ACHN (cell line): ENCODE measurements at regions not wholly inside any gene's neighbourhood (a gene's known extent, or its start where the extent isn't known, plus 50 kb on each side); places are given as distances from the start of the nearest gene placed in this dataset.
A peak's percentile ranks its signal among the peaks of the same experiment; 100 is the strongest.
"Not testable (repeated sequence)": the region's sequence is repeated elsewhere in the genome, so short reads cannot be mapped to it uniquely, and the experiment has no call there.

Experiments used
- DNase-seq: peaks from one replicate; pipeline ENCODE4 v3.0.0-alpha.2; 2015
- in situ Hi-C: cut with HindIII; loops from 2 replicates; pipeline ENCODE4 v1.10.0; 2017; ENCODE audit warnings: low sequenced_read_pairs, low pct_ligation_motif_present, low pct_unique_long_range_greater_than_20kb

DNA sequence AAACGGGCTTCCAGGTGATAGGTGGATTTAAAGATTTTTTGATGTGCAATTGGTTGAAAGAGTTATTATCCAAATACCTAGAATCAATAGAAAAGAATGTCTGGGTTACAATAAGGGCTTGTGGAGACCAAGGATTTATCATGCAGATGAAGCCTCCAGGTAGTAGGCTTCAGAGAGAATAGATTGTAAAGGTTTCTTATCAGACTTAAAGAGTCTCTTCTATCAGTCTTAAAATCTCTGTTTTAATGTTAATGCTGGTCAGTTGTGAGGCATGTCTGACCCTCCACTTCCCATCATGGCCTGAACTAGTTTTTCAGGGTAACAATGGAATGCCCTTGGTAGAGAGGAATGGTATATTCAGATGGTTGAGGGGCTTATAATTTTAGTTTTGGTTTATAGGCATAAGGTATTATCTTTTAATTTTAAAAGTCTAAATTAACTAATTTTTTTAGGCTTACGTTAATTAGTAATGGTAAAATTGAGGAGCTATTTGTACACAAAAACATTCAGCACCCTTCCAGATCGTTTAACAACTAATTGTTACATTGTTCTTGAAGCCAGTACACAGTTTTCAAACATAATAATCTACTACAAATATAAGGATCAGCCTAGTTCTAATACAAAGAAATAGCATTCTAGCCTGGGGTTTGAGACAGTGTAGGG, 704.2 kb upstream of the MBL2 start:
- in situ Hi-C loops = no loop called here
- DNase-seq = no peak

DNA sequence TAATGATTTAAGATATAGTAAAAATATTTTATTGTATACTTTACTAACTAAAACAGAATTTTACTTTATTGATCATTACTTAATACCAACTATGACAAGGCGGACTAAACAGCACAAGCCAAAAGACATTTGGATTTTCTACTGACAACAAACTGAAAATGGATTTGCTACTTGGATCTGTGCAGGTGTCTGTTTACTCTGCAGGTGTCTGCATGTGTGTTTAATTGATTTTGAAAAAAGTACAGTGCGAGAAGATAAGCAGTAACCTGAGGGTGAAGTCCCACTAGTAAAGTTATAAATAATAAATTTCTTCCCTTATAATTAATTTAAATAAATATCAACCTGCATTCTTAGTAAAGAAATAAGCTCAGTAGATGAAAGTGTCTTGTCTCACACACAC, 696.8 kb upstream of the MBL2 start:
- DNase-seq = no peak
- in situ Hi-C loops = no loop called here

DNA sequence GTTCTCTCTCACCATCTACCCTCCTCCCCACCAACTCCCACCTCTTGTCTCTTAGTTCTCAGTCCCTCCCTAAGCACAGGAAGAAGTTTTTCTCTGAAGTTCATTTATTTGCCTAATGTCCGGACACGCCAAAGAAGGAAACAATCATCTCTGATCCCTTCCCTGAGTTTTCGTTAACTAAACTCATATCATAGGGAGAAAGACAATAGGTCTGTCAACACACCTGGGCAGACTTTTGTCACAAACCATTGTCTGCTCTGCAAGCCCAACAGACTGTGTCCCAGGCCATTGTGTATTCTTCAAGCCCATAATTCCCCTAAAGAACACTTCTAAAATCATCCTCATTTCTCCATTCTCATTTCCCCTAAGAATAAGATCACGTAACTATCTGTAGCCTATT, 691.0 kb upstream of the MBL2 start:
- in situ Hi-C loops = no loop called here
- no peak for DNase-seq

DNA sequence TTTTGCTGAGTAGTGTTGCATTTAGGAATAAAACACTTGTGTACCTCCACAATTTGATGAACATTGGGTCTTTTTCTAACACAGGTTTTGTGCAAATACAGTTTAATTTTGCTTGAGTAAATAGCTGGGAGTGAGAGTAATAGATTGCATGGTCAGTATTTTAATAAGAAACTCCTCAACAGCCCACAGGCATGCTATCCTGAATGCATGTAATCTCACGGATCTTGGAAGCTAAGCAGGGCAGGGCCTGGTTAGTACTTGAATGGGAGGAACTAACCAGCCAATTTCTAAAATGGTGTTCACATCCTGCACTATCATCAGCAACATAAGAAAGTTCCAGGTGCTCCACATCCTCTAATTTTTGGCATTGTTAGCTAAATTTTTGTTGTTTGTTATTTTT, 685.4 kb upstream of the MBL2 start:
- in situ Hi-C loops = no loop called here

DNA sequence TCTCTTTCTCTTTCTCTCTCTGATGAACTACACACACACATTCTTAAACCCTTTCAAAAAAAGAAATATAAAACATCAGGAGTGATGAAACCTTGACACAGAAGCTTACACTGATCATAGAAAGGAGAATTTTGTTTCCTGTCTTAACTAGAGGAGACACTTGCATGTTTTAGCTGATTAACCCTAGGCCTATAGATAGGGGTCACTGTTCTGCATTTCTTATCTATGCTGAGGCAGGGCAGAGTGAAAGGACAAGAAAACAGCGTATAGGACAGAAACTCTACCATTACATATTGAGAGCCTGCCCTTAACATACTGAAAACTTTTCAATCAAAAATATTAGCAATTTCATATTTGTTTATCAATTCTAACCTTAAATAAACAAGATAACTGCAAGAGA, 680.6 kb upstream of the MBL2 start:
- in situ Hi-C loops = no loop called here
- DNase-seq = peak; percentile 11

More for the DNA sequence above, 685.4 kb upstream of the MBL2 start:
- no peak for DNase-seq

DNA sequence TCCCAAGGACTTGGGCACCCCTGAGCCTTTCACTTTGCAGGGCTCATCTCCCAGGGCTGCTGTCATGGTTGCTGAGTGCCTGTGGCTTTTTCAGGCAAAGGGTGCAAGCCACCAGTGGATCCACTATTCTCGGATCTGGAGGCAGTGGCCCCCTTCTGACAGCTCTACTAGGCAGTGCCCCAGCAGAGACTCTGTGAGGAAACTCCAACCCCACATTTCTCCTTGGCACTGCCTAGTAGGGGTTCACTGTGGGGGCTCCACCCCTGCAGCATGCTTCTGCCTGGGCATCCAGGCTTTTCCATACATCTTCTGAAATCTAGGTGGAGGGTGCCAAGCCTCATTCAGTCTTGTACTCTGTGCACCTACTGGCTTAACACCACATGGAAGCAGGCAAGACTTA, 675.0 kb upstream of the MBL2 start:
- in situ Hi-C loops = no loop called here
- no peak for DNase-seq

DNA sequence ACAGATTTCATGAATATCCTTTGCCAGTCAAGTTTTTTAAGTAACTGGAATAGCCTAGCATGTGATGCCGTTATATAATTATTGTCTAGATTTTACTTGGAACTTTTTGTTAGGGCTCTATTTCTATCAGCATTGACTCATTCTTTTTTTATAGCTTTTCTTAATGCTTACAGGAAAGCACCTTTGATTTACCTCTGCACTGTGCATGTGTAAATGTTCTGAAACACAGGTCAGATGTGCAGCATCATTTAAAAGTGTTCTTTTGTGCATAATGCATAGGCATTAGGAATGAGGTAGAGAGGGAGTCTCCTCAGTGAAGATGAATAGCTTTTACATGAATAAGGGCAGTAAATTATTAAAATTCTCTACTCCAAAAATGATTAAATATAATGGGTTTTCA, 669.3 kb upstream of the MBL2 start:
- in situ Hi-C loops = no loop called here
- no peak for DNase-seq

DNA sequence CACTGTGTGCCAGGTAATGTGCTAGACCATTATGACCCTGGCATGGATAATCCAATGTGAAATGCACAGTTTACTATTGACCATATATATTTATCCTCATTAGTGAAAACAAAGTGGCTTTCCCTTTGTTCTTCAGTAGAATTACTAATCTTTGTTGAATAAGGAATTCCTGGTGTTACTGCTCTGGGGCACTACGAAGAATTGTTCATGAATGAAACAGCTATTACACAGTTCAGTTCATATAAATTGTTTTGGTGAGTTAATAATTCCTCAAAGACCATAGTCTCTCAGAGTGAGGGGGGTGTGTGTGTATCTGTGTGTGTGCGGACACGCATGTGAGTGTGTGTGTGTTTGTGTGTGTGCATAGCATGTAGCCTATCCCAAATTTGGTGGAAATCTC, 668.0 kb upstream of the MBL2 start:
- in situ Hi-C loops = no loop called here
- DNase-seq = no peak

DNA sequence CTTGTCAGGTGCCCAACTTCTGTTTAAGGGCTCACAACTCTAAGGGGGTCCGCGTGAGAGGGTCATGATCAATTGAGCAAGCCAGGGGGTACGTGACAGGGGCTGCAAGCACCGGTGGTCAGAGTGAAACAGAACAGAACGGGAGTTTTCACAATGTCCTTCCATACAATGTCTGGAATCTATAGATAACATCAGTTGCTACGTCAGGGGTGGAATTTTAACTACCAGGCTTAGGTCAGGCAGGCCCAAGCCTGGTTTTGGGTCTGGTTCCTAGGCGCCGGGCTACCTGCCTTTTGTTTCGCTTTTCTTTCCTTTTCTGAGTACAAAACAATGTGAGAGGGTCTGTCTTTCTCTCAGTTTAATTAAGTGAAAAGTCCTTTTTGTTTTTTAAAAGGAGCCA, 666.5 kb upstream of the MBL2 start:
- DNase-seq, in situ Hi-C loops: not testable (repeated sequence)

DNA sequence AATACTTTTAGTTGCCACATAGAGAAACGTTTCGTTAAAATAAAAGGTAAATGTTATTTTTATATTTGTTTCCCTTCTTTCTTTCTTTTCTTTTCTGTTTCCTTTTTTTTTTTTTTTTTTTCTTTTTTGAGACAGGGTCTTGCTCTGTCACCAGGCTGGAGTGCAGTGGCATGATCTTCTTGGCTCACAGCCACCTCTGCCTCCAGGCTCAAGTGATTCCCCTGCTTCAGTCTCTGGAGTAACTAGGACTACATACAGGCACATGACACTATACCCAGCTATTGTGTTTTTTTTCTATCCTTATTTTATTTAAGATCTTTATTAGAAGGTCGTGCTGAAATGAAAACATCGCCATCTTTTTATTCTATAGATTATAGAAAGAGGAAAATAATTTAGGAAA, 661.8 kb upstream of the MBL2 start:
- no peak for DNase-seq

DNA sequence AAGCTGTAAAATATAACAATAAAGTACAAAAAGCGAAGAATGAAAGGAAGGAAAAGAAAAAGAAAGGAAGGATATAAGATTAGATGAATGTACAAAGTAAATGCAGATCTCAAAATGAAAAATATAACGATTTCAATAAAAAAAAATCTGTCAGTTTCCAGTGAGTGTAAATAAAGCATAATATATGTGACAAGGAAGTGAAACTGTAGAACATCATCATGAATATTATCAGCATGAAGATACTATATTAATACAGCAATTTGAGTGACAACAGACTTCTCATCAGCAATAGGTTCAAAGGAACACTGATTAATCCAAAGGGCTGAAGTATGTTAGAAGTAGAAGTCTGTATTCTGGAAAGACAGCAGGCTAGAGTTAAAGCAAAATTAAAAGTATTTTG, 659.5 kb upstream of the MBL2 start:
- DNase-seq = no peak
- in situ Hi-C loops = no loop called here

More for the DNA sequence above, 661.8 kb upstream of the MBL2 start:
- in situ Hi-C loops = no loop called here

DNA sequence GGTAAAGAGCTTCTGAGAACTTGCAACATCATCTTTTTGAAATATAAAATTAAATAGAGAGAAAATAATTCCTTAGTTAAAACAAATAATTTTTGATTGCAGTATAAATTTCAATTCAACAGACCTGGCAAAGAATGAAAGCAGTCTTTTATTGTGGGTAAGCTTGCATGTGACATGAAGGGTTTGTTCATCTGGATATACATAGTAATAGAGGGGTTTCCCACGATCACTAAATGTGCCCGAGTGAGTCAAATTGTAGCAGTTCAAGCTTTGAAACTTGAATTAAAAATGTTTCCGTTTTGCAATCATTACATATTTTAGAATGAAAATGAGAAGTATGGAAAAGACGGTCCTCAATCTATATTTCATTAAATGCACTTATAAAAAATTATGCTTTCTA, 658.4 kb upstream of the MBL2 start:
- no peak for DNase-seq
- in situ Hi-C loops = no loop called here

DNA sequence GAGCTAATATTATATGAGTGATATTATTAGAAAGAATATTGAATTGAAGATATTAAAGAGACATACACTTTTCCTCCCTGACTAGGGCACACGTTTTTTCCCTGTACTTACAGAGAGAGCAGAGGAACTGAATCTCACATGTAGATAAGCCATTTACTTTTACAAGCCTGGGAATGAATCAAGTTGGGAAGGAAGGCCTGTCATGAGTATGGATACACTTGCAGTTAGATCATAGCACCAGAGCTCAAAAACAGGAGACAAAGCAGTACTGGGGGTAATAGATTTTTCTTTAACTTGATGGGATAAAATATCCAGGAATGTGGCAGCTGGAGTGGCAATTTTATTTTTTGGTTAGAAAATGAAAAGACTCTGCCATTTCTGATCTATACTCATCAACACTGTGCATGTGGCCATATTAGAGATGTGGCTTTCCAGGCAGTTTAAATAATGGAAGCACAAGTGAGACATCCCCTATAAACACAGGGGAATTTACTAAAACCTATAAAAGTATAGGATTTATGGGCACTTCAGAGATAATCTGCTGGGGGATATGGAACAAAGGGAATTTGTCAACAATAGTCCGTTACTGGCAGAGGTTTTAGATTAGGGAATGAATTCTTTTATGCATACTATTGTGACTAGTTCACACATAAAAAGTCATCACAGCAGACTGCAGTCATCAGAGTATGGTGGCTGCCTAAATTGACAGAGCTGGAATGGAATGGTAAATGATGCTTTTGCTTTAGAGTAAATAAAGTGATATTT, 657.7 kb upstream of the MBL2 start:
- DNase-seq = no peak
- in situ Hi-C loops = no loop called here

DNA sequence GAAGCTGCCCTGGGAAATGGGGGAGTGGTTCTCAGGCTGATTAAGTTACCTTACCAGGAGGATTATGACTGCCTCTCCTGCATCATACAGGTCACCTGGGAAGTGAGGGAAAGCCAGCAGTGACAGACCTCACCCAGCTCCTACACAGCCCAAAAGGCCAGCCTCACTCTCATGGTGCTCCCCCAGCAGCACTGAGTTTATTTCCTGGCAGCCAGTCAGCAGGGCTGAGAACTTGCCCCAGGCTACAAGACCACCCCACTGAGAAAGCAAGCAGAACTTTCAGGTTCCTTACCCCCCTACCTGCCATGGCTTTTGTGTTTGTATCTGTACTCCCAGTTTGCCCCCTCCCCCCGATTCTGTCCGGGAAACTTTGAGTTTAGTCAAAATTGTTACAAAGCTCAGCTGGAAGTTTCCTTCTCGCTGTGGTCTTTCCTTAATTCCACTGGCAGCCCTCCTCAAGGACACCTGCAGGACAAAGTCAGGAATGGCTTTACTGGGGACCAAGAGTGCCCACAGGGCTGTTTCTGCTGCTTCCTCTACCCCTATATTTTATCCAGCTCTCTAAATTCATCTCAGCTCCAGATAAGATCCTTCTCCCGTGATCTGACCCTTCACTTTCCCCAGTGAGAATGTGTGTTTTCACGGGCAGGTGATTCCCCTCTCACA, 649.8 kb upstream of the MBL2 start:
- no peak for DNase-seq
- in situ Hi-C loops = no loop called here

DNA sequence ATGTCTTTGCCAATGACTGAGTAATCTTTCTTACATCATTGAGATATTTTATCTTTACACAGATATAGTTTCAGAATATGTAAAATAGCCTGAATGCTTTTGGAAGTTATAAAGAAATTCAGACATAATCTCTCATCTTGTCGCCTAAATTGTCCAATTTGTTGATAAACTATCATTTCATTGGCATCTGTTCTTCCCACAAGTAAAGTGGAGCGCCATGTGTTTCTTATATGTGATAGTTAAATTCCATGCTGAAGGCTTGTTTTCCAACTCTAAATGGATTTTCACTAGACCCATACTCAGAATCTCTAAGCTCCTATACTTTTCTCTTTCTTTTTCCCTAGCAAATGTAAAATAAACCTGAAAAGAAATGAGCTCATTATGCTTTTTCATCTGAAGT, 640.1 kb upstream of the MBL2 start:
- in situ Hi-C loops = no loop called here
- no peak for DNase-seq

DNA sequence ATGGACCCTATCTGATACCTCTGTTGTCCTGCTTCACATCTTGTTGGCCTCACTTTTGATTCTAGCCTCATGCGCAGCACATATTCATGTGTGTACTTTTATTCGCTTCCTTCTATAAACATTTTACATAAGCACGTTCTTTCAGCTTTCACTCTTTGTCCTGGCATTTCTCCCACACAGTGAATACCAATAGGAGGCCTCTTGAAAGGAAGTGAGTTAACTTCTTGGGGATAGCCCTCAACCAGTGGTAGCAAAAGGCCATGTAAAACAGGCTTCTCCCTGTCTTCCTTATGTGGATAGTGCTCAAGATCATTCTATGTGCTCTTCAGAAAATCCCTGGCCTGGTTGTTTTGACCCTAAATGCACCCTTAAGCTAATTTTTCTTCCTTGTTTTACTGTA, 633.9 kb upstream of the MBL2 start:
- in situ Hi-C loops = no loop called here
- DNase-seq = no peak

DNA sequence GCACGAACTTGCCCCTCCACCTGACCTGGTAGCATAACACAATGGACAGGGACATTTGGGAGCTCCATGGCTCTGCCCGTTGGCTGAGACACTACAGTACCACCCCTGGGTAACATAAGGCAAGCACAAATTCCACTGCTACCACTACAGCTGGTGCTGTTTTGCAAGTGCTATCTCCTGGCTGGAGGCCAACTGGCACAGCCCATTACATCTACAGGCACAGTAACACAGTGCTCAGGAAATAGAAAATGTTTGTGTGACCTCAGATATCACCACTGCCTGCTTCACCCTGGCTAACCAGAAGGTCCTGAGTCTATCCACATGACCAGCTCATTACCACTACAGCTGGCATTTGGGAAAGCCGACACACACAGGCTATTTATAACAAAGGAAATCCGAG, 631.1 kb upstream of the MBL2 start:
- no peak for DNase-seq
- in situ Hi-C loops = no loop called here

DNA sequence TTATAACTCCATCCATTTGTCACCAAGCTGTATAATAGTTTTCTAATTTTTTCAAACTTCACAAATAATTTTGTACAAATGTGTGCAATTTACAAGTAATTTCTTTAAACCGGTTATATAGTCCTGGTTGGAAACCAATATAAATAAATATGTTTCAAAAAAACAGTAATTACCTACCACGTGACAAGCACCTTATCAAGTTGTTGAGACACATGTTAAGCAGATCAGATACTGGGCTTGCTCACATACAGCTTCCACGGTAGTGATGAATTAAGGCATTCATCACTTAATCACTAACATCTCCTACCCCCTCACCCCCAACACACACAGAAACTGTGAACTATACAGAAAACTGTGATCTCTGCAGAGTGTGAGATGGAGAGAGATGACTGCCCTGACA, 630.0 kb upstream of the MBL2 start:
- in situ Hi-C loops = no loop called here
- DNase-seq = no peak

DNA sequence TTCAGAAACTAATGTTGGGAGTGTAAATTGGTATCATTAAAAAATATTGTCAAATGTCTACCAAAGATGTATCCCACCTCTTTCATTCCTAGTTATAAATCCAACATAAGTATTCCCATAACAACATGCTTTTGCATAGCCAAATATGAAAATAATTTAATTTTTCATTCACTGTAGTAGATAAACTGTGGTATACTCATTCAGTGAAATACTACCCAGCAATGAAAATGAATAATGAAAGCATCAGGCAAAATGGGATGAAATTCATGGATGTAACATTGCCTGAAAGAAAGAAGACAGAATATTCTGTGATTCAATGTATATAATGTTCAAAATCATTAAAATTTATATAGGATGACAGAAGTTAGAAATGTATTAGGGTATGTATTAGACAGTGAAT, 629.0 kb upstream of the MBL2 start:
- in situ Hi-C loops = no loop called here
- DNase-seq = no peak

DNA sequence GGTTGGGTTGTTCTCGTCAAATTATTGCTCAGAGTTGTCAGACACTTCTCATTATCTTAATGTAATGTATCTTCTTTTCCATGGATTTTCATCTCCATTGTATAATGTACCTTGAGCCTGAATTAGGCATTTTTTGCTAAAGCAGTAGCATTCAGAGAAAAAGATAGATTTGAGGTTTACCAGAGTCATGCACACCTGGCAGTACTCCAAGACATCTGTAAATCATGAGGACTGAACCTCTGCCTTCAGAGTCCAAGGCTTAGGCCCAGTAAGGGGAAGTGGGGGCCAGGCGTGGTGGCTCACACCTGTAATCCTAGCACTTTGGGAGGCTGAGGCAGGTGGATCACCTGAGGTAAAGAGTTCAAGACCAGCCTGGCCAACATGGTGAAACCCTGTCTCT, 624.3 kb upstream of the MBL2 start:
- in situ Hi-C loops = no loop called here
- DNase-seq = no peak
